ENCODE measurements at regions not wholly inside any gene's neighbourhood (a gene's known extent, or its start where the extent isn't known, plus 50 kb on each side); places are given as distances from the start of the nearest gene placed in this dataset.
"Not testable (repeated sequence)": the region's sequence is repeated elsewhere in the genome, so short reads cannot be mapped to it uniquely, and the experiment has no call there.

- no peak overlapping the region for H3K4me3 ChIP-seq (ENCODE audit: low read depth, low read length)
- TF ChIP-seq CTCF (IDR thresholded peaks at IDR 0.05; ENCODE audit: low read depth, low read length) = no peak
Observed at GRCh38 chr15:36447373-36447772, 132.1 kb upstream of the CDIN1 start.

GRCh38 chr15:36448418-36448817 lies 131.0 kb upstream of the CDIN1 start:
- TF ChIP-seq CTCF (IDR thresholded peaks at IDR 0.05; ENCODE audit: low read depth, low read length) = no peak
- no peak overlapping the region for H3K4me3 ChIP-seq (ENCODE audit: low read depth, low read length)

- H3K4me3 ChIP-seq (ENCODE audit: low read depth, low read length) = no peak overlapping the region
- TF ChIP-seq CTCF (IDR thresholded peaks at IDR 0.05; ENCODE audit: low read depth, low read length) = no peak
Observed at GRCh38 chr15:36449084-36449661, 130.3 kb upstream of the CDIN1 start.

GRCh38 chr15:36449662-36450145 lies 129.7 kb upstream of the CDIN1 start:
- no peak for TF ChIP-seq CTCF (IDR thresholded peaks at IDR 0.05; ENCODE audit: low read depth, low read length)
- H3K4me3 ChIP-seq (ENCODE audit: low read depth, low read length) = no peak overlapping the region

- H3K4me3 ChIP-seq (ENCODE audit: low read depth, low read length) = not testable (repeated sequence)
Observed at GRCh38 chr15:36454244-36454643, 125.2 kb upstream of the CDIN1 start.

GRCh38 chr15:36458411-36458810 lies 121.0 kb upstream of the CDIN1 start:
- no peak for TF ChIP-seq CTCF (IDR thresholded peaks at IDR 0.05; ENCODE audit: low read depth, low read length)
- no peak overlapping the region for H3K4me3 ChIP-seq (ENCODE audit: low read depth, low read length)

GRCh38 chr15:36465304-36465703 lies 114.1 kb upstream of the CDIN1 start:
- no peak for TF ChIP-seq CTCF (IDR thresholded peaks at IDR 0.05; ENCODE audit: low read depth, low read length)

GRCh38 chr15:36468746-36469145 lies 110.7 kb upstream of the CDIN1 start:
- no peak for TF ChIP-seq CTCF (IDR thresholded peaks at IDR 0.05; ENCODE audit: low read depth, low read length)
- no peak overlapping the region; the same call in 1 of the 2 replicates for H3K4me3 ChIP-seq (ENCODE audit: low read depth, low read length)

More at GRCh38 chr15:36465304-36465703, 114.1 kb upstream of the CDIN1 start:
- H3K4me3 ChIP-seq (ENCODE audit: low read depth, low read length) = no peak overlapping the region

Measured in WI38 (cell line).